GM12892 (cell line): ENCODE measurements at regions not wholly inside any gene's neighbourhood (a gene's known extent, or its start where the extent isn't known, plus 50 kb on each side); places are given as distances from the start of the nearest gene placed in this dataset.

Source experiments
- POLR2A ChIP-seq: IDR thresholded peaks from 2 replicates; pipeline ENCODE4 v1.6.1; 2011; ENCODE audit warnings: low read depth, low read length, control low read depth
- POLR2AphosphoS5 ChIP-seq: IDR thresholded peaks from 2 replicates; pipeline ENCODE4 v1.6.1; 2011; ENCODE audit warnings: low read depth, low read length, control low read depth

- no peak for TF ChIP-seq POLR2AphosphoS5
- TF ChIP-seq POLR2A, result no peak
Measured at GRCh38 chr16:79901522-79901921, 301.0 kb upstream of the MAF start.
